Choroid plexus epithelial cell (primary cell): ENCODE measurements at regions not wholly inside any gene's neighbourhood (a gene's known extent, or its start where the extent isn't known, plus 50 kb on each side); places are given as distances from the start of the nearest gene placed in this dataset.
A peak's percentile ranks its signal among the peaks of the same experiment; 100 is the strongest.

Experiments used
- DNase-seq: peaks from one replicate; pipeline ENCODE4 v3.0.0-alpha.2; 2010; ENCODE audit warnings: low read depth
- H3K4me3 ChIP-seq: 2 replicates; pipeline ENCODE4 v1.5.1; 2011; ENCODE audit warnings: low read depth, mild to moderate bottlenecking, control low read depth, low read length, moderate library complexity
- CTCF ChIP-seq: conservative IDR thresholded peaks from 2 replicates; pipeline ENCODE4 v1.5.1; 2011; ENCODE audit warnings: low read depth, mild to moderate bottlenecking, control low read depth, inconsistent platforms, low read length, moderate library complexity

- no peak for DNase-seq
- no peak overlapping the region for H3K4me3 ChIP-seq
- TF ChIP-seq CTCF = no peak
These were observed 330.6 kb upstream of the PMFBP1 start for GRCh38 chr16:72502594-72503005.

- no peak overlapping the region for H3K4me3 ChIP-seq
- TF ChIP-seq CTCF = peak; percentile 98
- DNase-seq = peak; percentile 89
These were observed 330.0 kb upstream of the PMFBP1 start for GRCh38 chr16:72501739-72502593.

- no peak for DNase-seq
- TF ChIP-seq CTCF = no peak
- H3K4me3 ChIP-seq = no peak overlapping the region
These were observed 328.6 kb upstream of the PMFBP1 start for GRCh38 chr16:72500545-72500944.

GRCh38 chr16:72493716-72494415 is 321.9 kb upstream of the PMFBP1 start:
- TF ChIP-seq CTCF = no peak
- no peak overlapping the region for H3K4me3 ChIP-seq
- peak; percentile 48 for DNase-seq

- no peak for TF ChIP-seq CTCF
- no peak for DNase-seq
- H3K4me3 ChIP-seq = no peak overlapping the region
These were observed 315.3 kb upstream of the PMFBP1 start for GRCh38 chr16:72487283-72487682.

- no peak overlapping the region for H3K4me3 ChIP-seq
- no peak for DNase-seq
- no peak for TF ChIP-seq CTCF
These were observed 310.7 kb upstream of the PMFBP1 start for GRCh38 chr16:72482695-72483094.
